MCF 10A (cell line): ENCODE measurements at regions not wholly inside any gene's neighbourhood (a gene's known extent, or its start where the extent isn't known, plus 50 kb on each side); places are given as distances from the start of the nearest gene placed in this dataset.

Source experiments
- BruUV-seq: library from RNA; stranded (reverse); fragments of 400-500 nt; replicated peaks from 2 replicates; lab custom pipeline; 2021; lab: Mats Ljungman, UMichigan
- CTCF ChIA-PET: fragments of 300-600 bp; sonication (Branson Sonifier 250); formaldehyde crosslinking; extraction: SDS; loops from one replicate; lab custom pipeline; 2021; ENCODE audit warnings: antibody characterized with exemption, inconsistent platforms; lab: Yijun Ruan, JAX
- POLR2A ChIA-PET: fragments of 300-600, 350-650 bp; sonication (Branson Sonifier 250); formaldehyde crosslinking; extraction: SDS; loops from one replicate; lab custom pipeline; 2020; ENCODE audit warnings: antibody characterized with exemption, inconsistent platforms; lab: Yijun Ruan, JAX
- DNase-seq: peaks from one replicate; pipeline ENCODE4 v3.0.0-alpha.2; 2018; ENCODE audit not compliant: unreplicated experiment
- H3K27ac Mint-ChIP-seq: one replicate; pipeline ENCODE4 v1.8.0; 2022; ENCODE audit warnings: mild to moderate bottlenecking, low read depth, mixed read lengths; ENCODE audit not compliant: unreplicated experiment
- H3K27me3 Mint-ChIP-seq: one replicate; pipeline ENCODE4 v1.8.0; 2022; ENCODE audit warnings: mixed read lengths; ENCODE audit not compliant: insufficient read depth, unreplicated experiment
- H3K36me3 Mint-ChIP-seq: one replicate; pipeline ENCODE4 v1.8.0; 2022; ENCODE audit warnings: mild to moderate bottlenecking, moderate library complexity, mixed read lengths; ENCODE audit not compliant: insufficient read depth, unreplicated experiment
- H3K4me1 Mint-ChIP-seq: one replicate; pipeline ENCODE4 v1.8.0; 2022; ENCODE audit warnings: mixed read lengths; ENCODE audit not compliant: insufficient read depth, unreplicated experiment
- H3K4me3 Mint-ChIP-seq: one replicate; pipeline ENCODE4 v1.8.0; 2022; ENCODE audit warnings: mild to moderate bottlenecking, moderate library complexity, mixed read lengths; ENCODE audit not compliant: unreplicated experiment
- H3K9me3 Mint-ChIP-seq: one replicate; pipeline ENCODE4 v1.8.0; 2022; ENCODE audit warnings: mixed read lengths; ENCODE audit not compliant: unreplicated experiment
- intact Hi-C: fragments of 100-400 bp; cut with micrococcal nuclease; formaldehyde crosslinking; loops from 2 replicates; pipeline ENCODE4 v1.14.1; 2022
- TF ChIP-seq, protein P1 (sequence below): fragments of 200-600 bp; IDR thresholded peaks from one replicate; pipeline ENCODE4 v1.8.0; 2022; ENCODE audit warnings: antibody characterized with exemption, mild to moderate bottlenecking; ENCODE audit not compliant: unreplicated experiment

DNA sequence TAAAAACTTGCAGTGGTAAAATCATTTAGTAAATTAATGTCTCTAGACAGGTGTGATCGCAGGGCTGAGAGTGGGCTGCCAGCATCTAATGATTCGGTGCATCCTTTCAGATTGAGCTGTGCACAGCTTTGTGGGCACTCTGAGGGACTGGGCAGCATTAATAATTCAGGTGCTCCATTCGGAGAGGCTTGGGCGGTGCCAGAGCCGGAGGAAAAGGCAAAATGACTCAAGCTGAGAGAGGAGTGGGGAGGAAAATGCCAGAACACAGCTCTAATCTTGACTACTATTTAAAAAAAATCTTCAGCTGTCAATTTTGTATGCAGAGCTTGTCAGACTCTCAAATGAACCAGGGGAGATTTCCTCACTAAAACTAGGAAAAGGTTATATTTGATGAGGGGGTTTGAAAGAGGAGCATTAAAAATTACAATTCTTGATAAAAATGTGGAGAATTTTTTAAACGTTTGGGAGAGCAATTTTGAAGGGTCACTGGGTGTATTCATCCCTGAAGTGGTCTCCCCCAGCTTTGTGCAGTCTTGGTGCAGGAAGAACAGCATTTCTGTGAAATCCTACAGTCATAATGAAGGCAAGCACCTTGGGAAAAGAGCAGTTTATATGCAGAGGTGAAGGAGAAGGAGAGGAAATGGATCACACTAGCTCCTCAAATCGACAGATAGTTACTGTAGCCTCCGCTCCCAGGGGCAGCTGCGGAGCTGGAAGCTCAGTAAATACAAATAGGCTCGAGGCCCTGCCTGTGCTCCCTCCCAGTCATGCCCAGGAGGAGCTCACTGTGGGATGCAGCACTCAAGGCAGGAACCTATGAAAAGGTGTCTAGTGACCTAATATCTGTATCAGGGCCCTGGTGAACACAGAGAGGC is 535.4 kb upstream of the RAB6C start:
- intact Hi-C loops: no loop called here
- POLR2A ChIA-PET: no interaction called here
- Mint-ChIP-seq H3K27ac (no peak overlapping the region), H3K27me3 (peaks cover 10% of the 10 kb centered on the region), H3K9me3 (peaks cover 17% of the 10 kb centered on the region), H3K36me3 (no peaks in the 10 kb centered on the region), H3K4me1 (no peaks in the 10 kb centered on the region), H3K4me3 (no peak overlapping the region)
- CTCF ChIA-PET: interaction anchor here (0.6 to 0.7 kb wide), 2 partner anchors 875 to 1056 kb away, joined by 3 read pairs; no protein-coding TSS in a partner anchor
- TF ChIP-seq, protein P1, sequence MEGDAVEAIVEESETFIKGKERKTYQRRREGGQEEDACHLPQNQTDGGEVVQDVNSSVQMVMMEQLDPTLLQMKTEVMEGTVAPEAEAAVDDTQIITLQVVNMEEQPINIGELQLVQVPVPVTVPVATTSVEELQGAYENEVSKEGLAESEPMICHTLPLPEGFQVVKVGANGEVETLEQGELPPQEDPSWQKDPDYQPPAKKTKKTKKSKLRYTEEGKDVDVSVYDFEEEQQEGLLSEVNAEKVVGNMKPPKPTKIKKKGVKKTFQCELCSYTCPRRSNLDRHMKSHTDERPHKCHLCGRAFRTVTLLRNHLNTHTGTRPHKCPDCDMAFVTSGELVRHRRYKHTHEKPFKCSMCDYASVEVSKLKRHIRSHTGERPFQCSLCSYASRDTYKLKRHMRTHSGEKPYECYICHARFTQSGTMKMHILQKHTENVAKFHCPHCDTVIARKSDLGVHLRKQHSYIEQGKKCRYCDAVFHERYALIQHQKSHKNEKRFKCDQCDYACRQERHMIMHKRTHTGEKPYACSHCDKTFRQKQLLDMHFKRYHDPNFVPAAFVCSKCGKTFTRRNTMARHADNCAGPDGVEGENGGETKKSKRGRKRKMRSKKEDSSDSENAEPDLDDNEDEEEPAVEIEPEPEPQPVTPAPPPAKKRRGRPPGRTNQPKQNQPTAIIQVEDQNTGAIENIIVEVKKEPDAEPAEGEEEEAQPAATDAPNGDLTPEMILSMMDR: no peak
- DNase-seq: no peak
- no TSS peak for BruUV-seq

DNA sequence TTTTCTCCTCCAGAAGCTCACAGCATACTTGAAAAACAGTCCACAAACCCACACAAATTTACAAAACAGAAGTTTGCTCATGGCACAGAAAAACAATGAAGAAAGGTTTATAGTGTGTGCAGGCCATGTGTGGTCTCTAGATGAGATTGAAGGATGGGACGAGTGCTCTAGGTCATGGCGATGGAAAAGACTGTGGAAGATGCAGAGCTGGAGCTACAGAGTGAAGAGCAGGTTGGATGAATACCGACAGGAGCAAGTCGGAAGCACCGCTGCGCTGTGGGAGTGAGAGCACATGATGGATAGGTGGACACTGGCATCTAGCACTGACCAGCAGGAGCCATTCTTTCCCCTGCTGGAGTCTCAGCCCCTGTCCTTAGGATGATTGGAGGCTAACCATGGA is 534.7 kb upstream of the RAB6C start:
- intact Hi-C loops: no loop called here
- no TSS peak for BruUV-seq
- Mint-ChIP-seq H3K27ac (no peak overlapping the region), H3K4me3 (no peak overlapping the region), H3K36me3 (no peaks in the 10 kb centered on the region), H3K27me3 (peaks cover 16% of the 10 kb centered on the region), H3K4me1 (no peaks in the 10 kb centered on the region), H3K9me3 (peaks cover 20% of the 10 kb centered on the region)
- POLR2A ChIA-PET: no interaction called here
- CTCF ChIA-PET: interaction anchor here (0.6 kb wide), 1 partner anchor 876 kb away, joined by 3 read pairs; no protein-coding TSS in a partner anchor
- TF ChIP-seq, protein P1: no peak
- DNase-seq: no peak

DNA sequence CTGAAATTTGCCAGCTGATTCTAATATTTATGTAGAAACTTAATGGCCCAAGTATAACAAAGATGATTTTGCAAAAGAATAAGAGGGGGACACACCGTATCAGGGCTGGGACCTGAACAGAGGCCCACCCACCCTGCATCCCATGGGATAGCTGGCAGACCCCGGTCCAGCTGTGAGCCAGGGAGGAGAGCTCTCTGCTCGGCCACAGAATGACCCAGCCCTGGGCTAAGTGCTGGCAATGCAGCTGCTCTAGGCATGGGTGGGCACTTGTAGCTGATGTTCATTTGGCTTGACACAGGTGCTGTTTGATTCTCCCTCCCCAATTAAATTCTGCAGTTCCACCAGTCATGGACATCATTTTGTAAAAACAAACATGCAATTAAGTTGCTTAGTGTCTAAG is 522.8 kb upstream of the RAB6C start:
- ChIA-PET CTCF (no interaction called here), POLR2A (interaction anchor here (0.6 kb wide), 1 partner anchor 267 kb away, joined by 3 read pairs; no protein-coding TSS in a partner anchor)
- peaks cover 15% of the 10 kb centered on the region for H3K9me3 Mint-ChIP-seq
- no peaks in the 10 kb centered on the region for H3K27me3 Mint-ChIP-seq
- H3K36me3 Mint-ChIP-seq: no peaks in the 10 kb centered on the region
- intact Hi-C loops: no loop called here
- no peaks in the 10 kb centered on the region for H3K4me1 Mint-ChIP-seq
- no peak for DNase-seq
- no peak overlapping the region for H3K4me3 Mint-ChIP-seq
- H3K27ac Mint-ChIP-seq: no peak overlapping the region
- no TSS peak for BruUV-seq
- TF ChIP-seq, protein P1: no peak

DNA sequence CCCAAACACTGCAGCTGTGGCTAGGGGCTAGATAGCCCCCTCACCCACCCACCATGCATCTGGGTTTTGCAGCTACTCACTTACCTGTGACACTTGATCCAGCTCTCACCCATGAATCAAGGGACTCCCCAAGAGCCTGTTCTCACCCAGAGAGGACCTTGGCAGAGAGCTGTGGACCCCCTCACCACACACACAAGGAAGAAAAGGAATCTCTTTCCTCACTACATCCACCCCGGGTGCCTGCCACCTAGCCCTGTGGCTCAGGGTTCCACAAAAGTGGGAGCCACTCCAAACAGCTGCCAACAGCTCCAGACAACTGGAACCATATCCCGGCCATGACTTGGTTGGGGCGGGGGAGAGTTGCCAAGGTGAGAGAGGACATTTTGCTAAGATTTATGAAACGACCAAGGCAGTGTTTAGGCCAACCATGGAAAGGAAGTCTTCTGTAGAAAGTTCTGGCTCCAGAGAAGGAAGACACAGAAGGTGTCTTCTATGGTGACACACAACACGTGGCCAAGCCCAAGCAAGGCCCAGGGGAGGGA is 522.1 kb upstream of the RAB6C start:
- no peak overlapping the region for H3K4me3 Mint-ChIP-seq
- DNase-seq: no peak
- no peaks in the 10 kb centered on the region for H3K27me3 Mint-ChIP-seq
- TF ChIP-seq, protein P1: no peak
- H3K9me3 Mint-ChIP-seq: peaks cover 15% of the 10 kb centered on the region
- intact Hi-C loops: no loop called here
- H3K36me3 Mint-ChIP-seq: no peaks in the 10 kb centered on the region
- no TSS peak for BruUV-seq
- ChIA-PET POLR2A (interaction anchor here (0.7 kb wide), 1 partner anchor 33 kb away, joined by 3 read pairs; no protein-coding TSS in a partner anchor), CTCF (interaction anchor here (0.6 to 0.9 kb wide), 2 partner anchors 20 to 60 kb away, joined by 3 to 4 read pairs; no protein-coding TSS in a partner anchor)
- no peaks in the 10 kb centered on the region for H3K4me1 Mint-ChIP-seq
- H3K27ac Mint-ChIP-seq: no peak overlapping the region
